ENCODE measurements at regions not wholly inside any gene's neighbourhood (a gene's known extent, or its start where the extent isn't known, plus 50 kb on each side); places are given as distances from the start of the nearest gene placed in this dataset.

- no peak overlapping the region for H3K4me3 ChIP-seq (ENCODE audit: low read depth, low read length)
- no peak for DNase-seq (ENCODE audit: low read depth)
- TF ChIP-seq CTCF (IDR thresholded peaks at IDR 0.05; ENCODE audit: low read depth, low read length, missing control alignments) = no peak
Measured at GRCh38 chr3:117471831-117472230, 762.3 kb downstream of the TUSC7 start.

- H3K4me3 ChIP-seq (ENCODE audit: low read depth, low read length) = no peak overlapping the region
- no peak for DNase-seq (ENCODE audit: low read depth)
- TF ChIP-seq CTCF (IDR thresholded peaks at IDR 0.05; ENCODE audit: low read depth, low read length, missing control alignments) = no peak
Measured at GRCh38 chr3:117473981-117474538, 764.5 kb downstream of the TUSC7 start.

GRCh38 chr3:117476572-117476971 is 767.0 kb downstream of the TUSC7 start:
- H3K4me3 ChIP-seq (ENCODE audit: low read depth, low read length) = no peak overlapping the region
- no peak for DNase-seq (ENCODE audit: low read depth)
- TF ChIP-seq CTCF (IDR thresholded peaks at IDR 0.05; ENCODE audit: low read depth, low read length, missing control alignments) = no peak

GRCh38 chr3:117477214-117477755 is 767.7 kb downstream of the TUSC7 start:
- no peak overlapping the region for H3K4me3 ChIP-seq (ENCODE audit: low read depth, low read length)
- no peak for TF ChIP-seq CTCF (IDR thresholded peaks at IDR 0.05; ENCODE audit: low read depth, low read length, missing control alignments)
- DNase-seq (ENCODE audit: low read depth) = no peak

DNA sequence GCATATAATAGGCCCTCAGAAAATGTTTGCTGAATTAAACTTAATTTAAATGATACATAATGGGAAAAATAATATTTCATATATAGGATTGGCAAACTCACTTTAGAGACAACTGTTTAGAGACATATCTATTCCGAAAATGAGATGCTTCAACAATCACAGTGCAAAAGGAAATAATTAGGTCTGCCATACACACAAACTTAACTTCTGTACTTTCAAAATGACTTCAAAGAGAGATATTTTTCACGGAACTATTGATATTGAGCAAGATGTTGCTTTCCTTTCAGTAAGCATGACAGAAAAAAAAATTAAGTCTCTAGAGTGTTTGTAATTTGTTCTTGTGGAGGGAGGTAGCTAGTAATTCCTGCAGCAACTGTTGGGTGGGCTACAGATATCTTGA is 769.5 kb downstream of the TUSC7 start:
- no peak for TF ChIP-seq CTCF (IDR thresholded peaks at IDR 0.05; ENCODE audit: low read depth, low read length, missing control alignments)
- H3K4me3 ChIP-seq (ENCODE audit: low read depth, low read length) = no peak overlapping the region
- DNase-seq (ENCODE audit: low read depth) = no peak

DNA sequence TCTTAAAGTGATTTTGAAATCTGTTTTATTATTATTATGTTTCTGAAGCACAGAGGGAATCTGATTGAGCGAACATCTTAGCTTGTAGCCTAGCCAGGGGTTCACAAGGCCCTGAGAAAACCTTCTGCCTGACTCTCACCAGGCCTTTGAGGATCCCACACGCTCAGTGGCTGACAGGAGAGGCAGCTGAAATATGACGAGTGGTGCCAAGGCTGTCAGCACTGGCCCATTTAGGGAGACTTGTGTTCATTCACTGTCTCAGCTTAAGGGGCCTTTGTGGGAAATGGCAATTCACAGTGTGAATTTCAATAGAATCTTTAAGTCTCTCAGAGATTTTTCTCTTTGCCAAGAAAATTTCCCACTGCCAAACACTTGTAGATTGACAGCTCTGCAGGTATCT is 770.9 kb downstream of the TUSC7 start:
- no peak for TF ChIP-seq CTCF (IDR thresholded peaks at IDR 0.05; ENCODE audit: low read depth, low read length, missing control alignments)
- no peak overlapping the region for H3K4me3 ChIP-seq (ENCODE audit: low read depth, low read length)
- DNase-seq (ENCODE audit: low read depth) = no peak

GRCh38 chr3:117480972-117481371 is 771.4 kb downstream of the TUSC7 start:
- TF ChIP-seq CTCF (IDR thresholded peaks at IDR 0.05; ENCODE audit: low read depth, low read length, missing control alignments) = no peak
- DNase-seq (ENCODE audit: low read depth) = no peak

More at GRCh38 chr3:117480972-117481371, 771.4 kb downstream of the TUSC7 start:
- no peak overlapping the region for H3K4me3 ChIP-seq (ENCODE audit: low read depth, low read length)

Data from GM12864 (cell line).